ENCODE measurements at regions not wholly inside any gene's neighbourhood (a gene's known extent, or its start where the extent isn't known, plus 50 kb on each side); places are given as distances from the start of the nearest gene placed in this dataset.
"Not testable (repeated sequence)": the region's sequence is repeated elsewhere in the genome, so short reads cannot be mapped to it uniquely, and the experiment has no call there.

- DNase-seq (ENCODE audit: low spot score), result no peak
These were observed 740.2 kb downstream of the SEMA5A start for GRCh38 chr5:8805653-8806052.

GRCh38 chr5:8807636-8808035 is 738.2 kb downstream of the SEMA5A start:
- no peak for DNase-seq (ENCODE audit: low spot score)

GRCh38 chr5:8811581-8811980 is 734.3 kb downstream of the SEMA5A start:
- DNase-seq (ENCODE audit: low spot score), result no peak

- DNase-seq (ENCODE audit: low spot score), result no peak
These were observed 732.7 kb downstream of the SEMA5A start for GRCh38 chr5:8813180-8813579.

- no peak for DNase-seq (ENCODE audit: low spot score)
These were observed 731.8 kb downstream of the SEMA5A start for GRCh38 chr5:8814105-8814504.

GRCh38 chr5:8824371-8824770 is 721.5 kb downstream of the SEMA5A start:
- DNase-seq (ENCODE audit: low spot score), result no peak

- DNase-seq (ENCODE audit: low spot score), result no peak
These were observed 720.6 kb downstream of the SEMA5A start for GRCh38 chr5:8825139-8825757.

- no peak for DNase-seq (ENCODE audit: low spot score)
These were observed 719.4 kb downstream of the SEMA5A start for GRCh38 chr5:8826508-8826907.

GRCh38 chr5:8827696-8828095 is 718.2 kb downstream of the SEMA5A start:
- DNase-seq (ENCODE audit: low spot score), result no peak

GRCh38 chr5:8828596-8829322 is 717.1 kb downstream of the SEMA5A start:
- DNase-seq (ENCODE audit: low spot score), result no peak

- DNase-seq (ENCODE audit: low spot score), result no peak
These were observed 716.4 kb downstream of the SEMA5A start for GRCh38 chr5:8829323-8830029.

GRCh38 chr5:8831251-8831650 is 714.6 kb downstream of the SEMA5A start:
- no peak for DNase-seq (ENCODE audit: low spot score)

GRCh38 chr5:8831854-8832253 is 714.0 kb downstream of the SEMA5A start:
- no peak for DNase-seq (ENCODE audit: low spot score)

- DNase-seq (ENCODE audit: low spot score), result no peak
These were observed 706.4 kb downstream of the SEMA5A start for GRCh38 chr5:8839361-8840055.

GRCh38 chr5:8840237-8840636 is 705.6 kb downstream of the SEMA5A start:
- DNase-seq (ENCODE audit: low spot score), result no peak

GRCh38 chr5:8840746-8841145 is 705.1 kb downstream of the SEMA5A start:
- DNase-seq (ENCODE audit: low spot score), result not testable (repeated sequence)

GRCh38 chr5:8842971-8843551 is 702.8 kb downstream of the SEMA5A start:
- no peak for DNase-seq (ENCODE audit: low spot score)

GRCh38 chr5:8843771-8844170 is 702.1 kb downstream of the SEMA5A start:
- no peak for DNase-seq (ENCODE audit: low spot score)

GRCh38 chr5:8844206-8844605 is 701.7 kb downstream of the SEMA5A start:
- no peak for DNase-seq (ENCODE audit: low spot score)

- no peak for DNase-seq (ENCODE audit: low spot score)
These were observed 701.0 kb downstream of the SEMA5A start for GRCh38 chr5:8844847-8845246.

GRCh38 chr5:8845296-8845695 is 700.6 kb downstream of the SEMA5A start:
- DNase-seq (ENCODE audit: low spot score), result no peak

- no peak for DNase-seq (ENCODE audit: low spot score)
These were observed 697.5 kb downstream of the SEMA5A start for GRCh38 chr5:8848366-8848765.
